ENCODE measurements at regions not wholly inside any gene's neighbourhood (a gene's known extent, or its start where the extent isn't known, plus 50 kb on each side); places are given as distances from the start of the nearest gene placed in this dataset.

GRCh38 chr12:9361879-9362326 lies 153.7 kb upstream of the PZP start:
- TF ChIP-seq CTCF (conservative IDR thresholded peaks at IDR 0.05; ENCODE audit: low read depth, low read length) (no peak), EZH2 (IDR thresholded peaks at IDR 0.05; ENCODE audit: borderline replicate concordance, low read depth, low read length, poor library complexity, severe bottlenecking) (no peak)

Data from A673 (cell line).